Activated B cell treated with CpG ODN at 0.5 μM for 24 hours (primary cell): ENCODE measurements at regions not wholly inside any gene's neighbourhood (a gene's known extent, or its start where the extent isn't known, plus 50 kb on each side); places are given as distances from the start of the nearest gene placed in this dataset.

Source experiments
- ATAC-seq: fragments of 200-7000 bp; cut with Tn5 transposase; one replicate; pipeline ENCODE4 v1.10.0; 2021; ENCODE audit warnings: low read depth, mild to moderate bottlenecking, moderate library complexity
- CTCF ChIA-PET: fragments of 350-600 bp; sonication (Branson Sonifier 250); formaldehyde crosslinking; loops from one replicate; lab custom pipeline; 2021; ENCODE audit warnings: antibody characterized with exemption; lab: Charles Lee
- POLR2A ChIA-PET: fragments of 350-600 bp; sonication (Branson Sonifier 250); formaldehyde crosslinking; loops from one replicate; lab custom pipeline; 2021; ENCODE audit warnings: antibody characterized with exemption; lab: Charles Lee
- DNase-seq: peaks from one replicate; pipeline ENCODE4 v3.0.0; 2022
- H3K27ac Mint-ChIP-seq: one replicate; pipeline ENCODE4 v1.8.0; 2020; ENCODE audit warnings: mixed read lengths
- H3K27me3 Mint-ChIP-seq: one replicate; pipeline ENCODE4 v1.8.0; 2021; ENCODE audit warnings: mixed read lengths
- H3K36me3 Mint-ChIP-seq: one replicate; pipeline ENCODE4 v1.8.0; 2021; ENCODE audit warnings: low read depth, mixed read lengths
- H3K4me1 Mint-ChIP-seq: one replicate; pipeline ENCODE4 v1.8.0; 2021; ENCODE audit warnings: mixed read lengths
- H3K4me3 Mint-ChIP-seq: one replicate; pipeline ENCODE4 v1.8.0; 2020; ENCODE audit warnings: mild to moderate bottlenecking, mixed read lengths
- H3K9me3 Mint-ChIP-seq: one replicate; pipeline ENCODE4 v1.8.0; 2020; ENCODE audit warnings: mixed read lengths
- intact Hi-C: fragments of 100-400 bp; cut with micrococcal nuclease; formaldehyde crosslinking; loops from one replicate; pipeline ENCODE4 v1.15.1; 2024
- TF ChIP-seq, protein P1 (sequence below): fragments of 200-600 bp; IDR thresholded peaks from one replicate; pipeline ENCODE4 v1.8.0; 2022; ENCODE audit warnings: antibody characterized with exemption, mild to moderate bottlenecking

- Mint-ChIP-seq H3K36me3 (no peaks in the 10 kb centered on the region), H3K4me1 (no peaks in the 10 kb centered on the region)
Measured at GRCh38 chr21:24147674-24148073, 1459.6 kb downstream of the MRPL39 start.

DNA sequence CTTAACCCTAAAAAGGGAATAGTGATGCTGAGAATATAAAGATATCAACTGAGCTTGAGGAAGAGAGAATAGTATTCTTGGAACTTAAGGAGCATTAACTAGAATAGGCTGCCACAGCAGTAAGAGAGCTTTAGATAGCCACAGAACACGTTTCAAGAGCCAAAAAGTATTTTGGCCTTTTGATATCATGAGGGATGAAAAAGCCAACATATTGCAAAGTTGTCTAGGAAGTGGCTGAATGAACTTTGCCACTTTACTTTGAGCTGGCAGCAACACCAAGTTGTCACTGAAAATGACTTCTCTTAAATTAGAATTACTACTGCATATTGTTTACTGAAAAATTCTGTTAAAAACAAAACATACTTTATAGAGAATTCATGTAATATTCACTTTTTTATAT lies 1476.2 kb downstream of the MRPL39 start:
- Mint-ChIP-seq H3K4me3 (no peak overlapping the region), H3K4me1 (no peaks in the 10 kb centered on the region), H3K9me3 (no peaks in the 10 kb centered on the region), H3K27ac (no peak overlapping the region), H3K27me3 (no peaks in the 10 kb centered on the region), H3K36me3 (no peaks in the 10 kb centered on the region)
- intact Hi-C loops, result no loop called here
- ChIA-PET CTCF (no interaction called here), POLR2A (no interaction called here)
- ATAC-seq (no peak), DNase-seq (no peak)
- TF ChIP-seq, protein P1, sequence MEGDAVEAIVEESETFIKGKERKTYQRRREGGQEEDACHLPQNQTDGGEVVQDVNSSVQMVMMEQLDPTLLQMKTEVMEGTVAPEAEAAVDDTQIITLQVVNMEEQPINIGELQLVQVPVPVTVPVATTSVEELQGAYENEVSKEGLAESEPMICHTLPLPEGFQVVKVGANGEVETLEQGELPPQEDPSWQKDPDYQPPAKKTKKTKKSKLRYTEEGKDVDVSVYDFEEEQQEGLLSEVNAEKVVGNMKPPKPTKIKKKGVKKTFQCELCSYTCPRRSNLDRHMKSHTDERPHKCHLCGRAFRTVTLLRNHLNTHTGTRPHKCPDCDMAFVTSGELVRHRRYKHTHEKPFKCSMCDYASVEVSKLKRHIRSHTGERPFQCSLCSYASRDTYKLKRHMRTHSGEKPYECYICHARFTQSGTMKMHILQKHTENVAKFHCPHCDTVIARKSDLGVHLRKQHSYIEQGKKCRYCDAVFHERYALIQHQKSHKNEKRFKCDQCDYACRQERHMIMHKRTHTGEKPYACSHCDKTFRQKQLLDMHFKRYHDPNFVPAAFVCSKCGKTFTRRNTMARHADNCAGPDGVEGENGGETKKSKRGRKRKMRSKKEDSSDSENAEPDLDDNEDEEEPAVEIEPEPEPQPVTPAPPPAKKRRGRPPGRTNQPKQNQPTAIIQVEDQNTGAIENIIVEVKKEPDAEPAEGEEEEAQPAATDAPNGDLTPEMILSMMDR, result no peak

More at GRCh38 chr21:24147674-24148073, 1459.6 kb downstream of the MRPL39 start:
- no peaks in the 10 kb centered on the region for H3K9me3 Mint-ChIP-seq
- no peak for ATAC-seq
- ChIA-PET POLR2A (no interaction called here), CTCF (no interaction called here)
- intact Hi-C loops, result no loop called here
- no peak overlapping the region for H3K4me3 Mint-ChIP-seq
- H3K27ac Mint-ChIP-seq, result no peak overlapping the region
- H3K27me3 Mint-ChIP-seq, result no peaks in the 10 kb centered on the region
- no peak for DNase-seq
- TF ChIP-seq, protein P1, result no peak

DNA sequence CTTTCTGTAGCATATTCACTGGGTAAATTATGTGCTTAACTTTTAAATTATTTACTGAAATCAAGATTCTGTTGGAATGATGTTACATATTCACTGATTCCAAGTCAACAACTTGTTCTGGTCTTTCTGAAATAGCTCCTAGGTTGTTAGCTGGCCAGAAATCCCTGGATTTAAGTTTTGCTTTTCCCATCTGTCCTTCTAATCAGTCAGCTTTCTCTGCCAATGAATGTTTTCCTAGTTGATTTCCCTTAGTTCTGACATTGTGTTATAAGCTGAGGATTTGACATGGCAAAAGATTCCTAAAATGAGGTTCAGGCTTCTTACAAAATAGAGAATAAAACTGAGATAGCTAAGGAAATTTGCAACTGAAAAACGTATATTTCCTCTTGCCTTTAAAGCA lies 1479.6 kb downstream of the MRPL39 start:
- Mint-ChIP-seq H3K4me1 (no peaks in the 10 kb centered on the region), H3K27ac (no peak overlapping the region), H3K36me3 (no peaks in the 10 kb centered on the region), H3K4me3 (no peak overlapping the region), H3K27me3 (no peaks in the 10 kb centered on the region), H3K9me3 (no peaks in the 10 kb centered on the region)
- ChIA-PET POLR2A (no interaction called here), CTCF (no interaction called here)
- DNase-seq, result no peak
- intact Hi-C loops, result no loop called here
- TF ChIP-seq, protein P1, result no peak
- no peak for ATAC-seq

GRCh38 chr21:24123785-24124184 lies 1483.5 kb downstream of the MRPL39 start:
- Mint-ChIP-seq H3K4me3 (no peak overlapping the region), H3K27me3 (no peaks in the 10 kb centered on the region), H3K27ac (no peak overlapping the region), H3K4me1 (no peaks in the 10 kb centered on the region), H3K36me3 (no peaks in the 10 kb centered on the region), H3K9me3 (no peaks in the 10 kb centered on the region)
- intact Hi-C loops, result no loop called here
- DNase-seq (no peak), ATAC-seq (no peak)
- ChIA-PET POLR2A (no interaction called here), CTCF (no interaction called here)
- TF ChIP-seq, protein P1, result no peak

GRCh38 chr21:24118738-24119459 lies 1488.4 kb downstream of the MRPL39 start:
- TF ChIP-seq, protein P1, result no peak
- H3K36me3 Mint-ChIP-seq, result no peaks in the 10 kb centered on the region
- POLR2A ChIA-PET, result no interaction called here
- no peak overlapping the region for H3K4me3 Mint-ChIP-seq
- intact Hi-C loops, result no loop called here
- no peaks in the 10 kb centered on the region for H3K27me3 Mint-ChIP-seq
- ATAC-seq (no peak), DNase-seq (no peak)
- no peaks in the 10 kb centered on the region for H3K4me1 Mint-ChIP-seq
- no peaks in the 10 kb centered on the region for H3K9me3 Mint-ChIP-seq
- H3K27ac Mint-ChIP-seq, result no peak overlapping the region
- CTCF ChIA-PET, result no interaction called here
